Fibroblast of peridontal ligament (primary cell): ENCODE measurements at regions not wholly inside any gene's neighbourhood (a gene's known extent, or its start where the extent isn't known, plus 50 kb on each side); places are given as distances from the start of the nearest gene placed in this dataset.
"Not testable (repeated sequence)": the region's sequence is repeated elsewhere in the genome, so short reads cannot be mapped to it uniquely, and the experiment has no call there.

ENCODE experiments used
- DNase-seq: peaks from one replicate; pipeline ENCODE4 v3.0.0-alpha.2; 2010; ENCODE audit errors: extremely low read depth

DNA sequence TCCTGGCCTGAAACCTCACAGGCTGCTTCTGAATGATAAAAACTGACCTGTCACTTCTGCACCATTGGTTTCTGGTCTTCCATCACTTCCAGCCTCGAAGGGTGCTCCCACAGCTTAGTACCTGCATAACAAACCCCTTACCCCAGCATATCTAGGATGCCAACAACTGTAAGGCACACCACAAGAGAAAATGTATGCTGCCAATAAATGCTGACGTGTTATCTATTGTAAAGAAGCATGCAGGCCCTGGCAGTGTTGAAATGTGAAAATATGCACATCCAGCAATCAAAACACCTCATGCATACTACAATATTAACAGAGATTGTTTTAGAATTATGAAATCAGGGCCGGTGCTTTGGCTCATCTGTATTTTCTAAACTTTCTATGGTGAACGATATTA, 242.0 kb upstream of the NSMCE3 start:
- DNase-seq: no peak

DNA sequence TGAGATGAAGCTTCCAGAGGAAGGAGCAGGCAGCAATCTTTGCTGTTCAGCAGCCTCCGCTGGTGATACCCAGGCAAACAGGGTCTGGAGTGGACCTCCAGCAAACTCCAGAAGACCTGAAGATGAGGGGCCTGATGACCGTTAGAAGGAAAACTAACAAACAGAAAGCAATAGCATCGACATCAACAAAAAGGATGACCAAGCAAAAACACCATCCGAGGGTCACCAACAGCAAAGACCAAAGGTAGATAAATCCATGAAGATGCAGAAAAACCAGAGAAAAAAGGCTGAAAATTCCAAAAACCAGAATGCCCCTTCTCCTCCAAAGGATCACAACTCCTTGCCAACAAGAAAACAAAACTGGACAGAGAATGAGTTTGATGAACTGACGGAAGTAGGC, 235.9 kb upstream of the NSMCE3 start:
- not testable (repeated sequence) for DNase-seq

DNA sequence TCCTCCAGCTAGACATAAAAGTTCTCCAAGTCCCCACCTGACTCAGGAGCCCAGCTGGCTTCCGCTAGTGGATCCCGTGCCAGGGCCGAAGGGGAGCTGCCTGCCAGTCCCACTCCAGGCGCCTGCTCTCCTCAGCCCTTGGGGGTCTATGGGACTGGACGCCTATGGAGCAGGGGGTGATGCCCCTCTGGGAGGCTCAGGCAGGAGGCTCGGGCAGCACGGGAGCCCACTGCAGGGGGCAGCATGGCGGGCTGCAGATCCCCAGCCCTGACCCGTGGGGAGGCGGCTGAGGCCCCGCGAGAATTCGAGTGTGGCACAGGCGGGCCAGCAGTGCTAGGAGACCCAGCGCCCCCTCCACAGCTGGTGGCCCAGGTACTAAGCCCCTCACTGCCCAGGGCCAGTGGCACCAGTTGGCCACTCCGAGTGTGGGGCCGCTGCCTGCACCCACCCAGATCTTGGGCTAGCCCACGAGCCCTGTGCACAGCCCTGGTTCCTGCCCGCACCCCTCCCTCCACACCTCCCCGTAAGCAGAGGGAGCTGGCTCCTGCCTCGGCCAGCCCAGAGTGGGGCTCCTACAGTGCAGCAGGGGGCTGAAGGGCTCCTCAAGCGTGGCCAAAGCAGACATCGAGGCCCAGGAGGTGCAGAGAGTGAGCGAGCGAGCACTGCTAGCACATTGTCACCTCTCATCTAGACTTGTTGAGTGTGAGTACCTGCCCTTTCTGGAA, 221.3 kb upstream of the NSMCE3 start:
- no peak for DNase-seq

DNA sequence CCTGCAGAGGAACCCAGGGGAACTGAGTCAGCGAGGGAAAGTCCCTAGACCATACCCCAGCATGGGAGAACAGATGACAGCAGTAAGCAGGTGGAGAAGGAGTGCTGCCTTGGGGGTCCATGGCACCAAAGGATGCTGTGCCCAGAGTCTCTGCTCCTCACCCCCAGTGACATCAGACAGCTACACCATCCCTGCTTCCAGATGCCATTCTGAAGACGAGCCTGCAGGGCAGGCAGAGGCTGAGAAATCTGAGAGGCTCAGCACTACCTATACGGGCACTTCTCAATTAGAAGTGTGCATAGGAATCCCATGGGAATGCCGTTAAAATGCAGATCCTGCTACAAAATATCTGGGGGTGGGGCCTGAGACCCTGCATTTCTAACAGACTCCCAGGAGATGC, 211.3 kb upstream of the NSMCE3 start:
- DNase-seq: no peak

DNA sequence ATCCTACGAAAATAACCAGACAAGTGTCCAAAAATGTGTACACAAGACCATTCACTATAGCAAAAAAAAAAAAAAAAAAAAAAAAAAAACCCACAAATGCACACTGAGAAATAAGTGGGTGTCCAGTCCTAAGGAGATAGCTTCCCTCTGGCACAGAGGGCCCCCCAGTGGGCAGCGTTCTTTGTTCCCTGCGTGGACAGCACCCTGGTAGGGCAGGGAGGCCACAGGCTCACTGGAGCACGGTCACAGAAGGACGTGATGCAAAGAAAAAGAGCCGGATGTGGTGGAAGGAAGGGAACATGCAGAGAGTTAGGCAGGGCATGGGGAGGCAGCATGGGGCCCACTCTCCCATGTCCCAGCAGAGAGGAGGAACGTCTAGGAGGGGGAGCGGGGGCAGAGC, 210.7 kb upstream of the NSMCE3 start:
- no peak for DNase-seq

DNA sequence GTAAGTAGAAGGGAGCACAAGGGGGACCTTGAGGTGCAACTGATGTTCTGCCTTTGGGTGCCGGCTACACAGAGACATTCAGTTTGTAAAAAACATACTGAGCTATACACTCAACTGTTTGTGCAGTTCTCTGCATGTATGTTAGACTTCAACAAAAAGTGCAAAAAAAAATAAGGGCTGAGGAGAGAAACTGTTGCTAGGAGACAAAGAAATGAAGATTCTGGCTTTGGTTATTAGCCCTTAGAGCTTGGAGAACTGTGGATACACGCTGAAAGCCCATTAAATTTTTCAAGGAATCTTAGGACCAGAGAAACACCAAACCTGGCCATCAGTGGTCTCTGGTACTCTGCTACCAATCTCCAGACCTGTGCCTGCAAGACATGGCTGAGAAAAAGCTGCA, 207.6 kb upstream of the NSMCE3 start:
- DNase-seq: no peak

DNA sequence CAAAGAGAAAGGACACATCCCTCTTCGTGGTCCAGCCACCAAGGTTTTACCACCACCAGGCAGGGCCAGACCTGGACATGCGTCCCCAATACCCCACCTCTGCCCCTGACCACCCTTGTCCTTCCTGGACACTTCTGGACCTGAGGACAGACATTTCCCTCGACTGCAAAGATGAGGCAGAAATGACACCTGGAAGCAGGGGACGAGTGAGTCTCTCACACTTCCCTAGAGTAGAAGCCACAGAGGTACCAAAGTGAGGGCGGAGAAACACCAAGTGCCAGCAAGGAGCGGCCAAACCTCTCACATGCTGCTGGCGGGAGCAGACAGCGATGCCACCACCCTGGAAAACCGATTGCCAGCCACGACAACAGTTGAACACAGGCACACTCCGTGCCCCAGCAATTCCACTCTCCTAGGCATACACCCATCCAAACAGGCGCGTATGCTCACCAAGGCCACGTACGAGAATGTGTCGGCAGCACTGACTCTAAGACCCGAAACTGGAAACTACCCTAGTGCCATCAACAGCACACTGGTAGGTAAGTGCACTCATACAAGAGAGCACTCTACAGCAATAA, 207.0 kb upstream of the NSMCE3 start:
- DNase-seq: no peak

DNA sequence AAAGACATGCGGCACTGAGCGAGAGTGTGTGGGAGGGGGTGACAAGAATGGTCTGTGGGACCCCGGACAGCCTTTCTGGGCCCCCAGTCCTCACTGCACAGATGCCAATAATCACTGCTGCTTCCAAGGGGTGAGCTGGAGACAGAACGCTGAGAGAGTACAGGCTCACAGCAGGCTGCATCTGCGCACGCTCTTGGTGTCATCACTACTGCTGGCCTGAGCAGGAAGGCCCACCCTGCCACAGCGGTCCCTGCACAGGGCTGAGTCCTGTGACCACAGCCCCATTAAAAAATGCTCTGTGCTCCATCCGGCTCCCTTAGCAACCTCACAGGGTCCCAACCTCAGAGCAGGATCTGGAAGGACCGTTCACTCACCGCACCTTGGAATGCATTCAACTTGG, 205.5 kb upstream of the NSMCE3 start:
- no peak for DNase-seq

DNA sequence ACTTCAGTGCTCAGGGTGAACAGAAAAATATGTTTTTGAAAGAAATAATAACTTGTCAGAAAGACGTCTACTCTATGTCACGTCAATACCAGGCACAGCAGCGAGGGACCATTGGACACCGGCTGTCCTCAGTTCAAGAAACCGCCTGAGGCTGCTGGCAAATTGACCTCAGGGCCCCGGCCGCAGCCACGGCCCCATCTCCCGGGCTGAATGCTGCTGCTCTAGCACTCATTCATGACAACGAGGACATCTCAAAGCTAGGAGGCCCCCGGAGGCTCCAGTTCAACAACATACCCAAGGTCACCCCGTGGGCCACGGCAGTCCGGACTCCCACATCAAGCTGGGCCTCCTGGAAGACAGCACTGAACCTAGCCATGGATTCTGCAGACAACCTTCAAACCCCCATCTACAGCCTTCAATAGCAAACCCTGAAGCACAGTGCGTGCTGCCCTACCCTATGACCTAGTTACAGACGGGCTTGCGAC, 204.0 kb upstream of the NSMCE3 start:
- DNase-seq: no peak

DNA sequence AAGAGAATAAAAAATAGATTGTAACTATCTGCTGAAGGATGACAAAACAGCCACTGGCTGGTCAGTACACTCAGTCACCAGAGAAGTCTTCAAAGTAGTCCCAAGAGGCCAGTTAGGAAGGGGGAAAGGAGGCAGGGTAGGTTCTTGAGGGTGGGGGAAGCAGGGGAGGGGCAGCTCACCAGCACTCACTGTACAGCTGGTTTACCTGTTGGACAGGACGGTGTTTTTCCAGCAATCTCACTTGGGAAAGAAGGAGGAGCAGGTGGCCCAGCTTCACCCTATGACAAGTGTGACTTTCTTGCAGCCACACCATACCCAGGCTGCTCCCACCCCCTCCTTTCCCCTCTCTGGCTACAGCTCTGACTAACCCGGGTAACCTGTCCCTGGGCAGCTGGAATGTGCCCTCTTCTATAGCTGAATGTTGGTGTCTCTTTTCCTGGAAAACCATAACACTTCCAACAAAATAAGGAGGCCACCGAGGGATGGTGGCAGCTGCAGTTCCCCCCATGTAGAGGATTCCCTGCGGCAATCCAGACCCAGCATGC, 203.4 kb upstream of the NSMCE3 start:
- DNase-seq: no peak

DNA sequence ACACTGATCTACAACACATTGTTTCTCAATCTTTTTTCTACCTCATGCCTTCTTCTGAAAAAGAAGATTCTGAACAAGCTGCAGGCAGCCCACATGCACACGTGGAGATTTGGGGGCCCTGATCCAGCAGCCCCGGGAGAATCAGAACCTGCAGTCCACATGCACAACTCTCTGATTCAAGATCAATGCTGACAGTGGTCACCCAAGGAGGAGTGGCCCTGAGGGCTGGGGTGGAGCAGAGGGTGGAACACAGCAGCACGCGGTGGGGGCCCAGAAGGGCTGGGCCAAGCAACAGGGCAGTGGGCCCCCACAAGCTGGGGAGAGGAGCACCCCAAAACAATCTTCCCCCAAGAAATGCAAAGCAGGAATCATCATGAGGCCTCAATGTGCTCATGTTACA, 202.1 kb upstream of the NSMCE3 start:
- DNase-seq: no peak

DNA sequence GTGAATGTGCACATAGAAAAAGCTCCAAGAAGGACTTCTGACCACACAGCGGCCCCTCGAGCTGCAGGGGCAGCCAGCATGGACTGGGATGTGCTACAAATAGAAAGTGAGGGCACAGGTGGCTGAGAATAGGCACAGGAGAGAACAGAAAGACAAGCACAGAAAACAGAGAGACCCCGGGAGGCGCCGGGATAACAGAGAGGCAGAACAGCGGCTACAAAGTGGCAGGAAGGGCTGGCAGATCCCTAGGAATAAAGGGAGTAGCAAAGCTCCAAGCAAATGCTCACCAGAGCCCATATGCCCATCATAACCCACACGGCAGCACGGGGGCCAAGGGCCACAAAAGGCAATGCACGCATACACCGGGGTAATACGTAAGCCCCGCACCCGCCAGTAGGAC, 201.7 kb upstream of the NSMCE3 start:
- no peak for DNase-seq

DNA sequence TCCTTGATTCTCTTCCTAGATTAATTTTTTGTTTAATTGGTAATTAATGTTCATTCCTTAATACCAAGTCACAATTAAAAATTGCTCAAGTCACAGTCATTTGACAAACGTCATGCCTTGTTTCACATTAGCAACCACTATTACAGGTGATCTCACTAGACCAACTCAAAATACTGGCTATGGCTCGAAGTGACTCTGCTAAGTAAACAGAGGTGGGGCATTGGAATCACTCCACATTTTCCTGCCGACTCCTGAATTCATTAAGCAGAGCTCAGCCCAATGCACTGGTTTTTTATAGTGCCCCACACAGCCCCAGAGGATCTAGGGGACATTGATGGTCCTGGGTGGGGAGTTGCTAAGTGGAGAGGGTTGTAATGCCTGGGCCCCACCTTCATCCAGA, 201.2 kb upstream of the NSMCE3 start:
- no peak for DNase-seq

DNA sequence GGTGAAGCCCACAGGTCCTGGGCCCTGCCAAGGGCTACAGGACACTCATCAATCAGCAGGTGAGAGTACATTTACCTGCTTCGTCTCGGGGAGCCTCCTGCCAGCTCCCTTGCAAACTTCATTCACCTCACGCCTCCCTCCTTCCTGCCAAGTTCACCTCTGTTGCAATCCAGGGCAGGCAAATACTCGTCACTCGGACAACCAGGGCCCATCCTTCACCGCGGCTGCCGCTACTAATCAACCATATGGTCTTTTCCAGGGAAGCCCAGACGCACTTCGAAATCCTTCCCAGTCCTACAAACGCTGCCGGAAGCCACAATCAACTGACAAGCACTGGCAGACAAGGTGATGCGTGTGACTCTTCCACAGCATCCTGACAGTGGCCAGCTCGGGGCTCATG, 200.7 kb upstream of the NSMCE3 start:
- no peak for DNase-seq

DNA sequence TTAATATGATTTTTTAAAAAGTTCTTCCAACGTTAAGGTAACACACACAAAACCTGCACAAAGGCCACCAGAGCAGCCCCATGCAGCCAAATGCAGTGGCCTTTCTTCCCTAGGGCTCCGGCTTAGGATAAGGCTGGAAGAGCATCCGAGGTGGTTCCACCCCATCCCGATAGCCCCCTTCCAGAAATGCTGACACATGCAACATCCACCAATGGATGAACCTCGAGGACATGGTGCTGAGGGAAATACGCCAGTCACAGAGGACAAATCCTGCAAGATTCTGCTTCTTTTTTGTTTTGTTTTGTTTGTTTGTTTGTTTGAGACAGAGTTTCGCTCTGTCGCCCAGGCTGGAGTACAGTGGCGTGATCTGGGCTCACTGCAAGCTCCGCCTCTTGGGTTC, 199.3 kb upstream of the NSMCE3 start:
- DNase-seq: no peak

DNA sequence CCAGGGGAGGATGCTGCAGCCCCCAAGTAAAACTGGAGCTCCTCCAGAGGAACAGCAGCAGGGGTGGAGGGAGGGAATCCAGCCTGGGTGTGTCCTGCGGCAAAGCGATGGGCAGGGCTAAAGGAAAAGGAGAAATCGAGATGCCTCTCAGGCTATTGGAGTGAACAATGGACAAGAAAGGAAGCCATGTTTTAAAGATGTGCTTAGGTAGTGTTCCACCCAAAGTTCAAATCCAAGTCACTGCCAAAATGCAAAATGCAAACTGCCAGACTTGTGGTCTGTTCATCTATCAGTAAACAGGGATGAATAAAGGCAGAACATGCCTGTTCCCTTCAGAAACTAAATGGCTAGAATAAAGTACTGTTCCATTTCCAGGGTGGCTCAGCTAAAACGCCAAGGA, 197.5 kb upstream of the NSMCE3 start:
- DNase-seq: no peak

DNA sequence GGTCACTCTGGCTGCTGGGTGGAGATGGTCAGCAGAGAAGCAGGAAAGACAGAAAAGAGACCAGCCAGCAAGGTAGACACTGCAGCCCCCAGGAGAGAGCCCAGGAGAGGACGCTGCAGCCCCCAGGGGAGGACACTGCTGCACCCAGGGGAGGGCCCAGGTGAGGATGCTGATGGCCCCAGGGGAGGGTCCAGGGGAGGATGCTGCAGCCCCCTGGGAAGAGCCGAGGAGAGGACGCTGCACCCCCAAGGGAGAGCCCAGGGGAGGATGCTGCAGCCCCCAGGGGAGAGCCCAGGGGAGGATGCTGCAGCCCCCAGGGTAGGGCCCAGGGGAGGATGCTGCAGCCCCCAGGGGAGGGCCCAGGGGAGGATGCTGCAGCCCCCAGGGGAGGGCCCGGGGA, 196.7 kb upstream of the NSMCE3 start:
- no peak for DNase-seq

DNA sequence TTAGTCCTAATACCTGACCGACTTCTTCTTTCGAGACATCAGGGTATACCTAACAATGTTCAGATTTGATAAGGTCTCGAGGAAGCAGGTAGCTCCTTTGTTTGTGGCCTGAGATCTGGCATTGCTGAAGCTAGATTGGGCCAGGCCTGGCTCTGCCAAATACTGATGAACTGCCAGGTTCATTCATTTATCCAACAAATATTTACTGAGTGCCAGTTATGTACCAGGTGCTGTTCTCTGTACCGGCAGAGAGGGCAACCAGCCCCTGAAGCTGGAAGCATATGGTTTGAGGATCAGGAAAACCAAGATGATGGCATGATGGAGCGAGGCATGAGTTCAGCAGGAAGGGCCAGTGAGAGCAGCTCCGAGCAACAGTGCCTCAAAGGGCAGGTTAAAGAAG, 196.2 kb upstream of the NSMCE3 start:
- no peak for DNase-seq

DNA sequence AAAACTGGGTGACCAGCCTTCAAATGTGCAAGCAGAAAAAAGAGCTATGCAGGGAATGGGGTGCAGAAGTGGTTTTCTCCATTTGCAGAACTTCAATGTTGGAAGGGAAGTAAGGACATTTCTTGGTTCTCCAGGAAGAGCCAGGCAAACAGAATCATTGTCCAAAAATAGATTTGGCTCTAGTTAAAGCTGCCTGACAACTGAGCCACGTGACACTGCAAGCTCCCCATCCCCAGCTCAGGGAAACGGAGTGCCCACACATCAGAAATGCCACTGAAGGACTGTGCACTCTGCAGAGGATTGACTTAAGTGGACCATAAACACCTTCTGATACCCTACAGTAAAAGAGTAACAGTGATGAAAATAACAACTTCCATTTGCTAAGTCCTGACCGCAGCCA, 195.6 kb upstream of the NSMCE3 start:
- DNase-seq: no peak

DNA sequence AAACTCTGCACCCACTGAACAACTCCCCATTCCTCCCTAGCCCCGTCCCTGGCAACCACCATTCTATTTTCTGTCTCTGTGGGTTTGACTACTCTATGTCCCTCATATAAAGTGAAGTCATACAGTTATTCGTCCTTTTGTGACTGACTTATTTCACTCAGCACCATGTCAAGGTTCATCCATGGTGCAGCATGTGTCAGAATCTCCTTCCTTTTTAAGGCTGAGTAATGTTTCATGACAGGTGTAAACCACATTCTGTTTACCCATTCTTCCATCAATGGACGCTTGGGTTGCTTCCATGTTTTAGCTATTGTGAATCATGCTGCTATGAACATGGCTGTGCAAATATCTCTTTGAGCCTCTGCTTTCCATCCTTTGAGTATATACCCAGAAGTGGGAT, 192.3 kb upstream of the NSMCE3 start:
- no peak for DNase-seq

DNA sequence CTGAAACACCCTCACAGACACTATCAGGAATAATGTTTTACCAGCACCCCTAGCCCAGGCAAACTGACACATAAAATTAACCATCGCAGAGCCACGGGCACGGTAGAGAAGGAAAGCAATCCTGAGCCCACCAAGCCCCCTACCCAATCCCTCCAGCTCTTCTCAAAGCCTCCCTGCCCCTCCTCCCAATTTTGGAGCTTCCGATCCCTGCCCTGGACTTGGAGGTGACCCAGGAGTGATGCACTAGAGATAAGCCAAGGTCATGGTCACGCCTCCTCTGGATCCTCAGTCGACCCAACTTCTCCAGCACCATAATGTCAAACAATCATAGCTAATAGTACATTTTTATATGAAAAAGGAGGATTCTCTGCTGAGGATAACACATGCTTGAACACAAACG, 188.7 kb upstream of the NSMCE3 start:
- no peak for DNase-seq

DNA sequence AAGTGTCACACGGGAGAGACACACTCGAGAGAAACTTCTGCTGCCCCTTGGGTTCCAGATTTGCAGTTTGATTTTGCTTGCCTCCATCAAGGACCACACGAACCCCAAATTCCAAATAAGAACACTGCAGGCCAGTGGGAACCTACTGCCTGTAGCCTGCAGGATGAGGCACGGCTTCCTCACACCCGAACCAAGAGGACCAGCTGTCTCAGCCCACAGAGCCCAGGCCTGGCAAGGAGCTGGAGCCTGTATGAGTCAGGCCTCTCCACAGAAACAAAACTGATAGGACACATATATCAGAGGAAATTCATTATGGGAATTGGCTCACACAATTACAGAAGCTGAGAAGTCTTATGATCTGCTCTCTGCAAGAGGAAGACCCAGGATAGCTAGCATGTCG, 188.1 kb upstream of the NSMCE3 start:
- no peak for DNase-seq

DNA sequence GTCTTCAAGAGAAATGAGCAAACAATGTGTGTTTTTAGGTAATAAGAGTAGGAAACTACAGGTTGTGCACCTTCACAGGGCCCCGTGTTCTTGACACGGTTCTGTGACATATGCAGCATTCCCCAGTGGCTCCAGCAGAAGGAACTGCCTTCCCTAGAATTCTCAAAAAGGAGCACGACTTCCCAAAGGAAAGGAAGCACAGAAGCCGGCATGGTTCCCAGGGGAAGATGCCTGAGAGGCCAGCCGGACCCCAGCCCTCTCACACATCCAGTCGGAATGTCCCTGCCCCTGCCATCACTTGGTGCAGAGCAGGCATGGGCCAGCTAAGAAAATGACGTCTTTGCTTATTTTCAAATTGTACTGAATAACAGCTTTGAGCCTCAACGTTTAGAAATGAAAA, 187.3 kb upstream of the NSMCE3 start:
- no peak for DNase-seq

DNA sequence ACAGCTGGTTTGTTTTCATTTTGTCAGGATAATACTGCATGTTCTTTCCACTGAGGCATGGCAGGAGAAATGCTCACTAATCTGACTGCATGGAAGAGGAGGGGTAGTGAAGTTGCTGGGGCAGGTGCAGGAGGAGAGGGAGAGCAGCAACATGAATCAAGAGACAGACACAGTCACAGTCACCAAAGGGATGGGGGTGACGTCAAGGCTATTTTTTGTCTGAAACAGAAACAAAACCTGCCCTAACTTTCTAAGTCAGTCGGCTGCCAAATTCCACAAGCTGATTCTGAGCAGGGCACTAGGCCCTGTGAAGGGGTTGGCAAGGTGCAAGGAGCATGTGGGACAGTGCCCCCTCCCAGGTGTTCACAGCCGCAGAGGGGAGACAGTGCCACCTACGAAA, 186.6 kb upstream of the NSMCE3 start:
- DNase-seq: no peak
